HepG2 (cell line): ENCODE measurements at regions not wholly inside any gene's neighbourhood (a gene's known extent, or its start where the extent isn't known, plus 50 kb on each side); places are given as distances from the start of the nearest gene placed in this dataset.

ENCODE experiments used
- ATAC-seq: fragments of 200-7000 bp; cut with Tn5 transposase; 3 replicates; pipeline ENCODE4 v1.9.1; 2020; ENCODE audit warnings: mild to moderate bottlenecking, moderate library complexity
- BruUV-seq: library from RNA; stranded (reverse); fragments of 400-500 nt; replicated peaks from 2 replicates; lab custom pipeline; 2021; lab: Mats Ljungman, UMichigan
- CTCF ChIA-PET: fragments of 300-600 bp; formaldehyde crosslinking; extraction: SDS; loops from one replicate; lab custom pipeline; 2021; ENCODE audit warnings: low total read pairs, inconsistent platforms, low intra/inter-chr PET ratio; lab: Yijun Ruan, JAX
- POLR2A ChIA-PET: fragments of 350-600 bp; sonication (Branson Sonifier 250); formaldehyde crosslinking; loops from one replicate; lab custom pipeline; 2020; ENCODE audit warnings: antibody characterized with exemption, inconsistent platforms; lab: Yijun Ruan, JAX
- DNase-seq: peaks from one replicate; pipeline ENCODE4 v3.0.0-alpha.2; 2015; ENCODE audit warnings: low spot score
- FAIRE-seq: peaks from 3 replicates; lab custom pipeline; 2011; peaks lifted over from hg19 to GRCh38; lab: Jason Lieb, UNC
- H2AFZ ChIP-seq: one replicate; pipeline ENCODE4 v1.6.1; 2011; ENCODE audit warnings: low read length, inconsistent platforms
- H3K27ac ChIP-seq: fragments of 300-600 bp; 3 replicates; pipeline ENCODE4 v1.8.0; 2011; ENCODE audit warnings: mixed run types, mild to moderate bottlenecking, mixed read lengths, low read length, inconsistent platforms; ENCODE audit not compliant: insufficient read depth; ENCODE audit errors: extremely low read length
- H3K27me3 ChIP-seq, 2 experiments: fragments of 200-600 bp in 1 of 2; 2 replicates in 1 of 2; 3 replicates in 1 of 2; pipeline versions ENCODE4 v1.6.0 to v1.8.0; 2011; ENCODE audit warnings: low read length in 2 of 2, mild to moderate bottlenecking in 2 of 2, moderate library complexity in 2 of 2, inconsistent platforms in 1 of 2; ENCODE audit not compliant: insufficient read depth in 2 of 2, control insufficient read depth in 1 of 2
- H3K36me3 ChIP-seq, 2 experiments: fragments of 200-600 bp in 1 of 2; replicated peaks in 1 of 2; 2 replicates in 1 of 2; 3 replicates in 1 of 2; pipeline versions ENCODE4 v1.5.1 to v1.8.0; 2011; ENCODE audit warnings: low read length in 2 of 2, inconsistent platforms in 1 of 2; ENCODE audit not compliant: insufficient read depth in 2 of 2, control insufficient read depth in 1 of 2
- H3K4me1 ChIP-seq: 2 replicates; pipeline ENCODE4 v1.5.1; 2012; ENCODE audit warnings: low read length, inconsistent platforms; ENCODE audit not compliant: insufficient read depth
- H3K4me2 ChIP-seq: 2 replicates; pipeline ENCODE4 v1.6.0; 2011; ENCODE audit warnings: low read depth, low read length, inconsistent platforms
- H3K4me3 ChIP-seq, 3 experiments: fragments of 200-600 bp in 1 of 3; sonication (generic), shearing (Covaris generic) in 1 of 3; replicated peaks in 1 of 3; 2 replicates each; pipeline ENCODE4 v1.5.1; 2011 to 2016; ENCODE audit warnings: low read length in 3 of 3, inconsistent platforms in 2 of 3, low read depth in 2 of 3, mild to moderate bottlenecking in 2 of 3, control low read depth in 1 of 3, mixed read lengths in 1 of 3; ENCODE audit not compliant: insufficient read depth in 1 of 3
- H3K79me2 ChIP-seq: one replicate; pipeline ENCODE4 v1.6.1; 2011; ENCODE audit warnings: low read length, inconsistent platforms; ENCODE audit not compliant: insufficient read depth
- H3K9ac ChIP-seq: 2 replicates; pipeline ENCODE4 v1.6.0; 2011; ENCODE audit warnings: mild to moderate bottlenecking, low read depth, low read length, inconsistent platforms; ENCODE audit not compliant: insufficient read depth
- H3K9me3 ChIP-seq: 2 replicates; pipeline ENCODE4 v1.5.1; 2012; ENCODE audit warnings: mild to moderate bottlenecking, low read length
- H4K20me1 ChIP-seq: 2 replicates; pipeline ENCODE4 v1.6.0; 2011; ENCODE audit warnings: inconsistent platforms, mild to moderate bottlenecking, low read length, moderate library complexity; ENCODE audit not compliant: insufficient read depth
- ATM ChIP-seq: fragments of 450-650 bp; IDR thresholded peaks from 2 replicates; pipeline ENCODE4 v1.7.1; 2017; ENCODE audit warnings: mild to moderate bottlenecking, borderline replicate concordance
- CCAR2 ChIP-seq: fragments of 200-400 bp; formaldehyde crosslinking; optimal IDR thresholded peaks from 2 replicates; pipeline ENCODE3; 2018; ENCODE audit warnings: low read depth, mild to moderate bottlenecking, low read length, moderate library complexity
- CHD4 ChIP-seq: fragments of 200-600 bp; sonication (generic); IDR thresholded peaks from 2 replicates; pipeline ENCODE4 v1.7.0; 2017; ENCODE audit warnings: mild to moderate bottlenecking, low read length, borderline replicate concordance
- DNMT3B ChIP-seq: conservative IDR thresholded peaks from 2 replicates; pipeline ENCODE4 v1.6.1; 2016; ENCODE audit warnings: missing biosample characterization, control low read depth
- FOSL2 ChIP-seq: sonication (generic); formaldehyde crosslinking; IDR thresholded peaks from 2 replicates; pipeline ENCODE4 v1.4.0; 2020; ENCODE audit warnings: missing genetic modification reagents
- FOXA3 ChIP-seq: IDR thresholded peaks from 2 replicates; pipeline ENCODE4 v1.6.1; 2016; ENCODE audit warnings: missing genetic modification reagents, missing compliant biosample characterization
- FOXK2 ChIP-seq: fragments of 450-650 bp; IDR thresholded peaks from 2 replicates; pipeline ENCODE4 v1.6.1; 2016
- HINFP ChIP-seq: sonication (generic); formaldehyde crosslinking; IDR thresholded peaks from 2 replicates; pipeline ENCODE4 v1.4.0; 2020; ENCODE audit warnings: low read depth, mild to moderate bottlenecking, missing genetic modification reagents
- HMG20A ChIP-seq: IDR thresholded peaks from 2 replicates; pipeline ENCODE4 v1.6.1; 2016; ENCODE audit warnings: borderline replicate concordance
- KDM1A ChIP-seq: IDR thresholded peaks from 2 replicates; pipeline ENCODE4 v1.6.1; 2016; ENCODE audit warnings: missing compliant biosample characterization
- KDM2A ChIP-seq: sonication (generic); formaldehyde crosslinking; IDR thresholded peaks from 2 replicates; pipeline ENCODE4 v1.4.0; 2020; ENCODE audit warnings: low read depth, missing genetic modification reagents, borderline replicate concordance
- MBNL3 ChIP-seq: fragments of 250-450 bp; sonication (Bioruptor Pico); conservative IDR thresholded peaks from 2 replicates; pipeline ENCODE4 v1.8.0; 2022; ENCODE audit warnings: mild to moderate bottlenecking, inconsistent platforms
- SNAI1 ChIP-seq: sonication (generic); formaldehyde crosslinking; IDR thresholded peaks from 2 replicates; pipeline ENCODE4 v1.5.0; 2020; ENCODE audit warnings: mild to moderate bottlenecking, missing genetic modification reagents, borderline replicate concordance
- STAG1 ChIP-seq: sonication (generic); formaldehyde crosslinking; IDR thresholded peaks from 2 replicates; pipeline ENCODE4 v1.4.0; 2020; ENCODE audit warnings: missing genetic modification reagents
- ZBTB43 ChIP-seq: sonication (generic); formaldehyde crosslinking; conservative IDR thresholded peaks from 2 replicates; pipeline ENCODE4 v1.4.0; 2020; ENCODE audit warnings: missing genetic modification reagents
- ZFP1 ChIP-seq: IDR thresholded peaks from 2 replicates; pipeline ENCODE4 v1.6.1; 2016
- ZNF20 ChIP-seq: sonication (generic); formaldehyde crosslinking; IDR thresholded peaks from 2 replicates; pipeline ENCODE4 v1.4.0; 2020; ENCODE audit warnings: mild to moderate bottlenecking, moderate library complexity, missing genetic modification reagents
- ZNF225 ChIP-seq: sonication (generic); formaldehyde crosslinking; IDR thresholded peaks from 2 replicates; pipeline ENCODE4 v1.4.0; 2020; ENCODE audit warnings: mild to moderate bottlenecking, missing genetic modification reagents
- ZNF619 ChIP-seq: sonication (generic); formaldehyde crosslinking; IDR thresholded peaks from 2 replicates; pipeline ENCODE4 v1.4.0; 2020; ENCODE audit warnings: mild to moderate bottlenecking, missing genetic modification reagents
- ZNF644 ChIP-seq: IDR thresholded peaks from 2 replicates; pipeline ENCODE4 v1.6.1; 2016; ENCODE audit warnings: low read depth
- ZNF703 ChIP-seq: sonication (generic); formaldehyde crosslinking; IDR thresholded peaks from 2 replicates; pipeline ENCODE4 v1.5.1; 2020; ENCODE audit warnings: missing genetic modification reagents, mild to moderate bottlenecking, moderate library complexity, borderline replicate concordance
- WGBS: methylation state at CpG from one replicate; pipeline ENCODE4 v1.1.6; 2017; ENCODE audit warnings: low lambda C conversion rate; 5-methylcytosine and 5-hydroxymethylcytosine counted together
- in situ Hi-C: cut with HindIII; loops from 2 replicates; pipeline ENCODE4 v1.10.0; 2017; ENCODE audit warnings: low pct_unique_long_range_greater_than_20kb; ENCODE audit not compliant: extremely low pct_ligation_motif_present
- intact Hi-C: fragments of 100-400 bp; cut with micrococcal nuclease; formaldehyde crosslinking; loops from one replicate; pipeline ENCODE4 v1.10.0; 2022; ENCODE audit not compliant: unreplicated experiment
- TF ChIP-seq, protein P1 (sequence below): sonication (generic); formaldehyde crosslinking; IDR thresholded peaks from 2 replicates; pipeline ENCODE4 v1.4.0; 2020; ENCODE audit warnings: mild to moderate bottlenecking, missing genetic modification reagents
- TF ChIP-seq, protein P2 (sequence below): IDR thresholded peaks from 2 replicates; pipeline ENCODE4 v1.6.1; 2016; ENCODE audit warnings: low read depth, control low read depth

GRCh38 chr2:182650704-182651103 lies 65.4 kb upstream of the DNAJC10 start:
- H3K27me3 ChIP-seq, result no peaks in the 10 kb centered on the region; a peak in 1 of 5 replicates
- no peak overlapping the region for H3K9ac ChIP-seq
- intact Hi-C loops (loop anchor here (5.0 kb wide), 1 partner anchor 908 kb away; no protein-coding TSS in a partner anchor), in situ Hi-C loops (loop anchor here (5.0 kb wide), 2 partner anchors 408 to 463 kb away; no protein-coding TSS in a partner anchor)
- peak; percentile 28 for DNase-seq
- no peaks in the 10 kb centered on the region for H4K20me1 ChIP-seq
- ChIA-PET CTCF (interaction anchor here (1.4 to 3.8 kb wide), 3 partner anchors 408 to 465 kb away, joined by 3 to 31 read pairs (median 15); no protein-coding TSS in a partner anchor), POLR2A (no interaction called here)
- no peaks in the 10 kb centered on the region for H3K36me3 ChIP-seq
- no peak overlapping the region for H3K27ac ChIP-seq
- no TSS peak for BruUV-seq
- no peaks in the 10 kb centered on the region for H3K4me1 ChIP-seq
- peak; percentile 39 for FAIRE-seq
- 32% methylated on average over 4 of the region's 4 CpGs for WGBS
- no peak overlapping the region for H3K4me3 ChIP-seq
- no peak overlapping the region for H3K4me2 ChIP-seq
- no peaks in the 10 kb centered on the region for H3K79me2 ChIP-seq
- ATAC-seq, result no peak
- no peak overlapping the region for H2AFZ ChIP-seq
- H3K9me3 ChIP-seq, result no peaks in the 10 kb centered on the region
- TF ChIP-seq CHD4, result no peak
- peak; percentile 70 for TF ChIP-seq STAG1 (CRISPR knock-in tag)
- no peak for TF ChIP-seq ZNF20
- no peak for TF ChIP-seq ZNF644 (CRISPR knock-in tag)
- TF ChIP-seq FOXK2, result 0 out of 2 replicates have a peak, but pooled peaks have one; percentile 7
- TF ChIP-seq, protein P1, sequence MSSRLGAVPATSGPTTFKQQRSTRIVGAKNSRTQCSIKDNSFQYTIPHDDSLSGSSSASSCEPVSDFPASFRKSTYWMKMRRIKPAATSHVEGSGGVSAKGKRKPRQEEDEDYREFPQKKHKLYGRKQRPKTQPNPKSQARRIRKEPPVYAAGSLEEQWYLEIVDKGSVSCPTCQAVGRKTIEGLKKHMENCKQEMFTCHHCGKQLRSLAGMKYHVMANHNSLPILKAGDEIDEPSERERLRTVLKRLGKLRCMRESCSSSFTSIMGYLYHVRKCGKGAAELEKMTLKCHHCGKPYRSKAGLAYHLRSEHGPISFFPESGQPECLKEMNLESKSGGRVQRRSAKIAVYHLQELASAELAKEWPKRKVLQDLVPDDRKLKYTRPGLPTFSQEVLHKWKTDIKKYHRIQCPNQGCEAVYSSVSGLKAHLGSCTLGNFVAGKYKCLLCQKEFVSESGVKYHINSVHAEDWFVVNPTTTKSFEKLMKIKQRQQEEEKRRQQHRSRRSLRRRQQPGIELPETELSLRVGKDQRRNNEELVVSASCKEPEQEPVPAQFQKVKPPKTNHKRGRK (CRISPR knock-in tag), result no peak
- no peak for TF ChIP-seq DNMT3B (CRISPR knock-in tag)
- TF ChIP-seq FOSL2 (CRISPR knock-in tag), result no peak
- TF ChIP-seq KDM2A, result no peak
- TF ChIP-seq ZNF225 (CRISPR knock-in tag), result no peak
- TF ChIP-seq, protein P2, sequence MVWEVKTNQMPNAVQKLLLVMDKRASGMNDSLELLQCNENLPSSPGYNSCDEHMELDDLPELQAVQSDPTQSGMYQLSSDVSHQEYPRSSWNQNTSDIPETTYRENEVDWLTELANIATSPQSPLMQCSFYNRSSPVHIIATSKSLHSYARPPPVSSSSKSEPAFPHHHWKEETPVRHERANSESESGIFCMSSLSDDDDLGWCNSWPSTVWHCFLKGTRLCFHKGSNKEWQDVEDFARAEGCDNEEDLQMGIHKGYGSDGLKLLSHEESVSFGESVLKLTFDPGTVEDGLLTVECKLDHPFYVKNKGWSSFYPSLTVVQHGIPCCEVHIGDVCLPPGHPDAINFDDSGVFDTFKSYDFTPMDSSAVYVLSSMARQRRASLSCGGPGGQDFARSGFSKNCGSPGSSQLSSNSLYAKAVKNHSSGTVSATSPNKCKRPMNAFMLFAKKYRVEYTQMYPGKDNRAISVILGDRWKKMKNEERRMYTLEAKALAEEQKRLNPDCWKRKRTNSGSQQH (CRISPR knock-in tag), result no peak
- no peak for TF ChIP-seq SNAI1 (CRISPR knock-in tag)
- no peak for TF ChIP-seq CCAR2
- no peak for TF ChIP-seq ZFP1 (CRISPR knock-in tag)
- no peak for TF ChIP-seq HINFP (CRISPR knock-in tag)
- no peak for TF ChIP-seq KDM1A (CRISPR knock-in tag)
- no peak for TF ChIP-seq HMG20A (CRISPR knock-in tag)
- no peak for TF ChIP-seq ZNF703 (CRISPR knock-in tag)
- TF ChIP-seq FOXA3 (CRISPR knock-in tag), result 0 out of 2 replicates have a peak, but pooled peaks have one; percentile 20
- no peak for TF ChIP-seq ZBTB43
- TF ChIP-seq MBNL3 (CRISPR knock-in tag), result no peak
- TF ChIP-seq ZNF619 (CRISPR knock-in tag), result no peak
- no peak for TF ChIP-seq ATM
